HEK293T (cell line): ENCODE measurements at regions not wholly inside any gene's neighbourhood (a gene's known extent, or its start where the extent isn't known, plus 50 kb on each side); places are given as distances from the start of the nearest gene placed in this dataset.

Experiments used
- CTCF ChIA-PET: fragments of 350-600 bp; formaldehyde crosslinking; extraction: SDS; loops from one replicate; lab custom pipeline; 2021; ENCODE audit warnings: antibody characterized with exemption, inconsistent platforms; lab: Yijun Ruan, JAX
- POLR2A ChIA-PET: fragments of 350-600 bp; formaldehyde crosslinking; extraction: SDS; loops from one replicate; lab custom pipeline; 2020; ENCODE audit warnings: antibody characterized with exemption, inconsistent platforms; lab: Yijun Ruan, JAX
- DNase-seq: peaks from one replicate; pipeline ENCODE4 v3.0.0; 2012; ENCODE audit warnings: mixed read lengths; ENCODE audit errors: extremely low spot score
- ARNT ChIP-seq: fragments of 450-650 bp; IDR thresholded peaks from 2 replicates; pipeline ENCODE4 v1.6.1; 2017; ENCODE audit warnings: mild to moderate bottlenecking
- BHLHE40 ChIP-seq: fragments of 450-650 bp; IDR thresholded peaks from 2 replicates; pipeline ENCODE4 v1.6.1; 2016; ENCODE audit warnings: mild to moderate bottlenecking, moderate library complexity, borderline replicate concordance
- CTBP1 ChIP-seq: fragments of 450-650 bp; IDR thresholded peaks from 2 replicates; pipeline ENCODE4 v1.6.1; 2016; ENCODE audit warnings: borderline replicate concordance
- ELF4 ChIP-seq: fragments of 450-650 bp; IDR thresholded peaks from 2 replicates; pipeline ENCODE4 v1.6.1; 2017; ENCODE audit warnings: antibody characterized with exemption
- FOXA1 ChIP-seq: fragments of 450-650 bp; IDR thresholded peaks from 2 replicates; pipeline ENCODE4 v1.6.1; 2016; ENCODE audit warnings: mild to moderate bottlenecking
- FOXK2 ChIP-seq: fragments of 450-650 bp; IDR thresholded peaks from 2 replicates; pipeline ENCODE4 v1.6.1; 2016; ENCODE audit warnings: mild to moderate bottlenecking
- FOXM1 ChIP-seq: fragments of 450-650 bp; IDR thresholded peaks from 2 replicates; pipeline ENCODE4 v1.6.1; 2017; ENCODE audit warnings: mild to moderate bottlenecking, borderline replicate concordance
- HDGF ChIP-seq: fragments of 450-650 bp; IDR thresholded peaks from 2 replicates; pipeline ENCODE4 v1.6.1; 2017; ENCODE audit warnings: antibody characterized with exemption, borderline replicate concordance
- L3MBTL2 ChIP-seq: fragments of 450-650 bp; conservative IDR thresholded peaks from 2 replicates; pipeline ENCODE4 v1.6.1; 2016; ENCODE audit warnings: mild to moderate bottlenecking
- LEF1 ChIP-seq: fragments of 450-650 bp; IDR thresholded peaks from 2 replicates; pipeline ENCODE4 v1.6.1; 2017; ENCODE audit warnings: mild to moderate bottlenecking, borderline replicate concordance
- NFRKB ChIP-seq: fragments of 450-650 bp; IDR thresholded peaks from 2 replicates; pipeline ENCODE4 v1.6.1; 2016; ENCODE audit warnings: mild to moderate bottlenecking, moderate library complexity
- PKNOX1 ChIP-seq: fragments of 450-650 bp; IDR thresholded peaks from 2 replicates; pipeline ENCODE4 v1.6.1; 2016
- SP1 ChIP-seq: fragments of 450-650 bp; IDR thresholded peaks from 2 replicates; pipeline ENCODE4 v1.6.1; 2017
- SUZ12 ChIP-seq: fragments of 450-650 bp; IDR thresholded peaks from 2 replicates; pipeline ENCODE4 v1.6.1; 2016; ENCODE audit warnings: mild to moderate bottlenecking
- TARDBP ChIP-seq: fragments of 450-650 bp; IDR thresholded peaks from 2 replicates; pipeline ENCODE4 v1.6.1; 2016
- ZNF384 ChIP-seq: fragments of 450-650 bp; IDR thresholded peaks from 2 replicates; pipeline ENCODE4 v1.6.1; 2016

GRCh38 chr9:80131627-80132026 lies 559.9 kb downstream of the TLE4 start:
- TF ChIP-seq HDGF (no peak), BHLHE40 (no peak)
- DNase-seq, result no peak
- POLR2A ChIA-PET, result no interaction called here
- CTCF ChIA-PET, result no interaction called here

DNA sequence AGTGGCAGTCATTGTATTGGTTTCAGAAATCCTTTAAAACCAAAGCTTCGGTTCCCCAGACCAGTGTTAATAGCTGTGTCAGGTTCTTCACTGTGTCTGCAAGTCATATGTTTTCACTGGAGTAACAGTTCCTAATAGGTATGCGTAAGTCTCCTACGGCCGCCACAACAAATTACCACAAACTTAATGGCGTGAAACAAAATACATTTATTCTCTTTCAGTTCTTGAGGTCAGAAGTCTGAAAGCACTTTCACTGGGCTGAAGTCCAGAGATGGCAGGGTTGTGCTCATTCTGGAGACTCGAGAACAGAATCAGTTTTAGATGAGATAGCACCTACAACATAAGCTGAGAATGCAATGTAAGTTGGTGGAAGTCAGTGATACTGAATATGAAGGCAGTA lies 556.2 kb downstream of the TLE4 start:
- POLR2A ChIA-PET, result no interaction called here
- no peak for TF ChIP-seq ARNT
- TF ChIP-seq L3MBTL2, result no peak
- no peak for TF ChIP-seq PKNOX1
- no peak for TF ChIP-seq TARDBP
- no peak for TF ChIP-seq FOXA1
- TF ChIP-seq ZNF384, result no peak
- TF ChIP-seq SUZ12, result no peak
- TF ChIP-seq CTBP1, result no peak
- TF ChIP-seq HDGF, result no peak
- TF ChIP-seq SP1, result no peak
- CTCF ChIA-PET, result no interaction called here
- DNase-seq, result no peak

- DNase-seq, result no peak
- CTCF ChIA-PET, result no interaction called here
- POLR2A ChIA-PET, result no interaction called here
- TF ChIP-seq ELF4 (no peak), ZNF384 (no peak), CTBP1 (no peak), FOXA1 (no peak), TARDBP (no peak), NFRKB (no peak), SUZ12 (no peak), ARNT (no peak)
These were observed 554.0 kb downstream of the TLE4 start for GRCh38 chr9:80125731-80126264.

- ChIA-PET POLR2A (no interaction called here), CTCF (no interaction called here)
- no peak for TF ChIP-seq FOXM1
- TF ChIP-seq ARNT, result no peak
- no peak for TF ChIP-seq NFRKB
- no peak for TF ChIP-seq FOXA1
- no peak for TF ChIP-seq ELF4
- TF ChIP-seq SUZ12, result no peak
- TF ChIP-seq L3MBTL2, result no peak
- no peak for TF ChIP-seq BHLHE40
- no peak for DNase-seq
These were observed 545.3 kb downstream of the TLE4 start for GRCh38 chr9:80117031-80117430.

DNA sequence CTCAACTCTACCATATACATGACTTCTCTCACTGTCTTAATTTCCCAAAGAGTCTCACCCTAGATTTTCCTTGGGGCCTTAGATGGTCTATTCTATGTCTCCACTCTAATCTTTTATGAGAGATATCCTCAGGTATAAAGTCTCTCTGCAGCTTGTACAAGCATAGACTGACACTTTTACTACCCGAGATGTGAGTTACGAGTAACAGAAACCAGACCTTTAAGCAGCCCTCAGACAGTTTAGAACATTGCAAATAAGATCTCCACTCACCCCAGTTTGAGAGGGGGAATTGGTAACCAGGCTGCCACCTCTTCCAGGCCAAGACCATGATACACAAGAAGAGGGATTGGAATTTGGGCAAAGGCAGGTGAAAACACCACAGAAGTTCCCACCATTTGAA lies 542.5 kb downstream of the TLE4 start:
- DNase-seq, result no peak
- POLR2A ChIA-PET, result no interaction called here
- CTCF ChIA-PET, result no interaction called here
- TF ChIP-seq PKNOX1, result peak; percentile 66
- no peak for TF ChIP-seq LEF1

DNA sequence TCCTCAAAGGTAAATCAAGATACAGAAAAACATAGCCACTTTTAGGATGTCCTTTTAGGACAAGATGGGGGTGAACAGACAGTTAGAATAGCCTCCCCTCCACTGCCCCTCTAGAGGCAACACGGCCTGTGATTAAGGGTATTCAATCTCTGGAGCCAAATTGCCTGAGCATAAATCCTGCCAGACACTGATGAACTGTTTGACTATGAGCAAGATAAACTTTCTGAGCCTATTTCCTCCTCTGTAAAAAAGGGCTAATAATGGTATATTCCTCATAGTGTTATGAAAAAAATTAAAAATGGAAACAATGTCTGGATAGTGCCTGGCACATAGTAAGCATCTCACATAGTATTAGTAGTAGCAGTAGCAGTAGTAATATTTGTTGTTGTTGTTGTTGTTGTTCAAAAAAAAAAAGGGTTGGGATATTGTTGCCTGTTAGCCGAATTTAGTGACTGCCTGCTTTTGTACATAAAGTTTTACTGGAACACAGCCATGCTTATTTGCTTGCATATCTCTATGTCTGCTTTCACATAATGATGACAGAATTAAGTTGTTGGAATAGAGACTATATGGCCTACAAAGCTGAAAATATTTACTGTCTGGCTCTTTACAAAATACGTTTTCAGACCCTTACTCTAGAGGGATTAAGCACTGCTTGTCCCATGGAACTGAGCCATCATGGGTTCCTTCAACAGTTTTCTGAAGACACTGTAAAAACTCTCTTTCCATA lies 536.3 kb downstream of the TLE4 start:
- ChIA-PET CTCF (no interaction called here), POLR2A (no interaction called here)
- TF ChIP-seq LEF1 (no peak), ARNT (no peak), ZNF384 (no peak), NFRKB (no peak), TARDBP (no peak), BHLHE40 (no peak), L3MBTL2 (no peak), ELF4 (no peak), FOXA1 (no peak), HDGF (no peak), SUZ12 (no peak), CTBP1 (no peak), FOXK2 (no peak), SP1 (no peak), PKNOX1 (no peak), FOXM1 (no peak)
- no peak for DNase-seq

DNA sequence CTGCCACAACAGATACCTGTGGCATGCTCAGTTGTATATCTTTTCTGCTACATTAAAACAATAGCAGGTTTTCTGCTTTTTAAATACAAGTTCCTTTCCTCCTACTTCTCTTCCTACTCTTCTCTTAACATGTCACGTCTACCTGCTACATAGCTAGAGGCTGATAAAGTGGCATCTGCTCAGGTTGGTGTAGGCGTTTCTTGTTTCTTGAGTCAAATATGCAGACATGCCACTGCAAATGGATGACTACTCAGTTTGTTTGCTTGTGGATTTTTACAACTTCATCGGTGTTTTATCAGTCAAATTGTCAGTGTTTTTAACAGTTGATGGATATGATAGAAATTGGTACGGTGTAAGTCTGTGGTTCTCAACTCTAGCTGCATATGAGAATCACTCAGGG lies 525.7 kb downstream of the TLE4 start:
- ChIA-PET POLR2A (no interaction called here), CTCF (interaction anchor here (0.6 kb wide), 1 partner anchor 37 kb away, joined by 3 read pairs; no protein-coding TSS in a partner anchor)
- TF ChIP-seq ARNT (no peak), L3MBTL2 (no peak), ZNF384 (no peak), FOXM1 (no peak), TARDBP (no peak), PKNOX1 (no peak), FOXK2 (no peak), SUZ12 (no peak), ELF4 (no peak), CTBP1 (no peak), SP1 (no peak), HDGF (no peak), LEF1 (no peak), NFRKB (no peak), BHLHE40 (no peak), FOXA1 (no peak)
- no peak for DNase-seq
